H1 (cell line): ENCODE measurements at regions not wholly inside any gene's neighbourhood (a gene's known extent, or its start where the extent isn't known, plus 50 kb on each side); places are given as distances from the start of the nearest gene placed in this dataset.

Source experiments
- CHD1 ChIP-seq: IDR thresholded peaks from 2 replicates; pipeline ENCODE4 v1.6.1; 2012; ENCODE audit warnings: low read depth, low read length, improper control_type of control experiment
- CTCF ChIP-seq, 3 experiments: IDR thresholded peaks; 1 replicate in 2 of 3; 2 replicates in 1 of 3; pipeline versions ENCODE4 v1.5.1 to v1.6.1; 2011; ENCODE audit warnings: low read length in 3 of 3, mild to moderate bottlenecking in 3 of 3, inconsistent platforms in 2 of 3, low read depth in 1 of 3, moderate library complexity in 1 of 3; ENCODE audit not compliant: insufficient read depth in 1 of 3; ENCODE audit errors: control extremely low read depth in 1 of 3
- EGR1 ChIP-seq: IDR thresholded peaks from 2 replicates; pipeline ENCODE4 v1.6.1; 2011; ENCODE audit warnings: low read depth, low read length, borderline replicate concordance
- HDAC6 ChIP-seq: IDR thresholded peaks from one replicate; pipeline ENCODE4 v1.7.1; 2012; ENCODE audit warnings: low read depth, mild to moderate bottlenecking, inconsistent platforms, low read length, moderate library complexity
- POLR2AphosphoS5 ChIP-seq: IDR thresholded peaks from 2 replicates; pipeline ENCODE4 v1.6.1; 2011; ENCODE audit warnings: low read depth, low read length
- SP4 ChIP-seq: IDR thresholded peaks from 2 replicates; pipeline ENCODE4 v1.6.1; 2012; ENCODE audit warnings: low read length, inconsistent platforms
- SUZ12 ChIP-seq: fragments of 200-600 bp; sonication (generic); IDR thresholded peaks from 2 replicates; pipeline ENCODE4 v1.6.1; 2012; ENCODE audit warnings: mild to moderate bottlenecking, inconsistent platforms, low read length, moderate library complexity, mixed read lengths

GRCh38 chr1:63142001-63142400 is 180.4 kb upstream of the FOXD3 start (continued):
- TF ChIP-seq EGR1 = no peak
- TF ChIP-seq POLR2AphosphoS5 = no peak
- no peak for TF ChIP-seq HDAC6
- TF ChIP-seq SUZ12 = no peak
- no peak for TF ChIP-seq CTCF (IDR thresholded peaks at IDR 0.05; ENCODE audit: control extremely low read depth in 1 of 3, insufficient read depth in 1 of 3, low read depth in 1 of 3, low read length in 3 of 3)
- TF ChIP-seq CHD1 = no peak
- no peak for TF ChIP-seq SP4
- TF ChIP-seq, all 59 proteins: peak for 0
